GM18868 (cell line): ENCODE measurements at regions not wholly inside any gene's neighbourhood (a gene's known extent, or its start where the extent isn't known, plus 50 kb on each side); places are given as distances from the start of the nearest gene placed in this dataset.

Source experiments
- ATAC-seq: cut with Tn5 transposase; IDR thresholded peaks from one replicate; pipeline ENCODE4 v1.9.1; 2021; ENCODE audit warnings: mild to moderate bottlenecking, moderate library complexity; ENCODE audit not compliant: unreplicated experiment

DNA sequence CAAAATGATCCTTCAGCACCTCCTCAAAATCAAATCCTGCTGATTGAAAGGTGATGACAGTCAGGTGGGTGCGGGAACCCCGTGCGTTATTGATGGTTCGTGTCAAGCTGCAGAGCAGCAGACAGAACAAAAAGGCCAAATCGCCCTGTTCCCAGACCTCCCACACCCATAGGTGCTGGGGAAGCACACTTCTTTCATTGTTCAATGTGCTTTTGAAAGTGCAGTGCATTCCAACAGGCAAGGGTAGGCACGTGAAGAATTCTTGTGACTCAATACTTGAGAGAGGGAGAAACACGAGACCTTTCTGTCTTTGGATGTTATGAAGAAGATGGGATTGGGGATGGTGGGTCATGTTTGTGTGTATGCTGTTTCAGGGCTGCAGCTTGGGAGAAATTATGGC lies 514.0 kb downstream of the MCTP2 start:
- ATAC-seq = no peak

DNA sequence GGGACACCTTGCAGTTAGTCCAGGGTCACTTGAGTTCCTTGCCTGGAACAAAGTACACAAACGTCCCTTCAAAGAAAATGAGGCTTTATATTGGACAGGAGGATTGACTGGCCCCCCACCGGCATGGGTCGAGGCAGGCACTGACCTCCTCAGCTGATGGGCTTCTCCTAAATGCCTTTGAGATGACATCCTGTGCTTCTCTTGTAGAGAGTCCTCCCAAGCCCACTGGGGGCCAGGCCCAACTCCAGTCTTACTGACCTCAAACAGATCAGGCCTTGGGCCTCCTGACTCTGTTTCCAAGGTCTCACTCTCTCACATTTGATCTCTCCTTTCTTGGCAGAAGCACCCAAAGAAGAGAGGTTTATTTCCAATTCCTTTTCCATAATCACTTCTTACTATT lies 516.1 kb downstream of the MCTP2 start:
- ATAC-seq = no peak

DNA sequence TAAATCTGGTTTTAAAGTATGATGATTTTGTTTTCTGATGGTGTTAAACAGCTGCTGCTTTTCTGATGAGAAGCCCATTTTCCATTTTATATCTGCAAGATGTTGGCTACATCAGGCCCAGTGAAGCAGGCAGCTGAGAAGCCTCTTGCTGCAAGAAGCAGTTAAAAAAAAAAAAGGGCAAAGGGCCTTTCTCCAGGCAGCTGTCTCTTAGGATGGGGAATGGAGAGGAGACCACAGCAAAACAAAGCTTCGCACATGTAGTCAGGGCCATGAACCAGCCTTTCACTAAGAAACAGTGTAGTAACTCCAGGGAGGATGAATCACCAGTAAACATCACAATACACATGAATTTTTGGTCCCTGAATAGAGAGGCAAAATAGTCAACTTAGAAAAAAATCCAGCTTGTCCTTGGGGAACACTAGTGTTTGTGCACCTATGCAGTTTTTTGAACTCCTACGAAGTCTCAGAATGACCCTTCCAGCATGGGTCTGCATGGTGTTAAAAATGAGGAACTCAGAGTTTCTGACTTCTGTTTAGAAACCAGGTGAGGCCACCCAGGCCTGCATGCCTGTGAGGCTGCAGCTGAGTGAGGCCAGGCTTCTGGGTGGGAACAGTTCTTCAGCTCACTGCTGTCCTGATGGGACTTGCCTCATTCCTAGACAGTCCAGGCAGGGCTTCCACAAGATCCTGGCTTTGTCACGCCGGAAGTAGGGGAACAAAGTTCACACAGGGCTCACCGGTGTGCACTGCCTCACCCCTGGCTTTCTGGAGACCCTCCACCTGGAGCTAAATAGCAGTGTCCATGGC lies 518.7 kb downstream of the MCTP2 start:
- ATAC-seq = peak; percentile 97

DNA sequence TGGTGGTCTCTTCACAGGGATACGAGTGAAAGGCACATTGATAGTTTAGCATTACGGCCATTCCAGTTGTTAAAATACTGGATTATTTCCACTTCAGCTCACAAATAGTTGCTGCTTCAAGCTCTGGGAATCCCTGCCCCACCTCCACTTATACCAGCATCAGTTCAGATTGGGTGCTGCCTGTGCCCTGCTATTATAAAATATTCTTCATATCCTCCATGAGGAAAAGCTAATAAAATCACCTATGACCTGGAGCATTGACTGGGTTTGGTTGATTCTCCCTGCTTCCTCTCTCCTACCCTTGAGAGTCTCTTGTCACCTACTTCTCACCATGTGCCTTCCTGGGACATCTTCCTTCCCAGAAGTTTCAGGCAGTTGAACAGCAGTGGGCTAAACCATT lies 529.0 kb downstream of the MCTP2 start:
- ATAC-seq = no peak

DNA sequence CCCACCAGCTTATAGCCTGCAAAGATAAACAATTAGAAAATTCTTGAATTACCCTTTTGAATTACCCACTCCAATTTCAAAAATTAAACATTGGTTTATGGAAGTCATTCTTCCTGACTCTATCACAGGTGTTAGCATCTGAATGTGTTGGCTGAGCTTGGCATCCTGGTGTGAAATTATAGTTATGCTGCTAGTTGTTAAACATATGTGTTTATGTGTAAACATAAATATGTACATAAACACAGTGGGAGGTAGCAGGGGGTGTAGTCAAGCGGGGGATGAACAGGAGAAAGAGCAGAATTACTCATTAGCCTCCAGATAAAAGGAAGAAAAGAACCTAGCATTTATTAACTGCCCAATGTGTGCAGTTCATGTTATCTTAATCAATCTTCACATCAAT lies 530.2 kb downstream of the MCTP2 start:
- no peak for ATAC-seq

DNA sequence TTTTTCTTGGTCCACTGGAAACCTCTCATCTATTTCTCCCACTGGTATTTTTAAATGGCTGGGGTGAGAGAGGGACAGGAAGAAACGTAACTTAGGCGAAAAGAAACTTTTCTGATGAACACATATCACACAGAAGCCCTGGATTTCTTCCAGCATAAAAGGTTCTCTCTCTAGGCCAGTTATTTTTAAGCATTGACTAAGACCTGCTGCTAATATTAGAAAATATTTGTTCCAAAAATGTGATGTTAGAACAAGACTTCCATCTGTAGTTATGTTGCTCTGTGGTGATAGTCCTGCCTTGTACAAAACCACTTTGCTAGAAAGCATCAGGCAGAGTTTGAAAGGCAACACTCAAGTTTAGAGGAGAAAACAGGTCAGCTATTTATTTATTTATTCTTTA lies 537.7 kb downstream of the MCTP2 start:
- ATAC-seq = no peak

DNA sequence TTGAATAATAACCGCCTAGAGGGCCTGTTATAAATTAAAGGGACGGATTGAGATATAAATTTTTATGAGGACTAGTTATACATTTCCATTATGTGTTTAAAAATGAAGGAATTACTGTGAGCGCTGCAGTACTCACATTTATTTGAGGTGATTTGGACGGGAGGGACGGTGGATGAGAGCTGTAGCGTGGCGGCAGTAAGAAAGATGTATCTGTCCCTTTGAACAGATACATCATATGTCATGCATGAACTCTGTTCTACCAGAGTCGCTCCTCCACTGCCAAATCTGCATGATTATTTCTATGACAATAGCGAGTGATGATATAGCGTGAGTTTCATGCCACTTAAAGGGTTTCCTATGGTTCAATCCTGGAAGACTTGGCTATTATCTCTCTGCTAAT lies 538.8 kb downstream of the MCTP2 start:
- no peak for ATAC-seq

DNA sequence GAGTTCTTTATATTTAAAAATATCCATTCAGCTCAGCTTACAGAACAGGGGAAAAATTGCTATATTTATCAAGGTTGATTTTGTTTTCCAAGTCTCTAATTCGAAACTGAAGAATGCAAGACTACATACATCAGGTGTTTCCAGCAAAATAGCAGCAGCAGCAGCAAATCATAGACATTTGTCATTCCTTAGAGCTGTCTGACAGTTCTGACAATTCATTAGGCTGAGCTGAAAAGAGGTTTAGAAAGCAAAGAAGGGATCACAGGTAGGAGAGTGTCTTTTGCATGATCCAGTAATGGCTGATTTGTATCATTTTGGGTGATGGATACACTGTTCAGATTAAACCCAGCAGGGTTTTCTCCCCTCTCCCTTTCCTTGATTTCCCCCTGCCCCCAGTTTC lies 545.7 kb downstream of the MCTP2 start:
- no peak for ATAC-seq

DNA sequence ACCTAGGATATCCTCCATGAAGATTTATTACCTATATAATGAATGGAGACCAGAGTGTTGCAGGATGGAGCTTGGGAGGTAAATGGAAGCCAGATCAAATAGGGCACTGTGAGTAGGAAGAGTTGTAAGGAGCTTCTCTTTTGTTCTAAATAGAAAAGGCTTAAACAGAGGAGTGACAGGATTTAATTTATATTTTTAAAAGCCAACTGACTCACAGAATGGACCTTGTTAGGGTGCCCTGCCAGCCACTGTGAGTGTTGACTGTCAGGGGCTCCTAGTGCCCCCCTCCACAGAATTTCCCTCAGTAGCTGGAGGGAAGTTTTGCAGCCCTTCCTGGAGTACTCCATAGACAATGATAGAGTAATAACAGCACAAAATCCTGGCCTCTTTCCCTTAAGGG lies 547.5 kb downstream of the MCTP2 start:
- no peak for ATAC-seq

DNA sequence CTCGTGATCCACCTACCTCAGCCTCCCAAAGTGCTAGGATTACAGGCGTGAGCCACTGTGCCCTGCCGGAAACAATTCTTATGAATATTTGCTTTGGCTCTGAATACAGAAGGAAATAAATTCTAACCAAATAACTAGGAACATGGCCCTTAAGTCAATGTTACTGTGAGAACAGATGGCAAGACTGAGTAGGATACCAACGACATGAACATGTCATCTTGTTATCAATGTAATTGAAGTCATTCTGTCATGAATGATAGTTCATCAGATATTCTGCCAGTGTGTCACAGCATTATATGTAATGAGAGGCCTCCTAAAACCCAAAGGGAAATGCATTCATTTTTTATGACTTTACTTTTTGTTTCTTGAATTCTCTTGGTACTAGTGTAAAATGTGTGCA lies 548.8 kb downstream of the MCTP2 start:
- ATAC-seq = no peak

DNA sequence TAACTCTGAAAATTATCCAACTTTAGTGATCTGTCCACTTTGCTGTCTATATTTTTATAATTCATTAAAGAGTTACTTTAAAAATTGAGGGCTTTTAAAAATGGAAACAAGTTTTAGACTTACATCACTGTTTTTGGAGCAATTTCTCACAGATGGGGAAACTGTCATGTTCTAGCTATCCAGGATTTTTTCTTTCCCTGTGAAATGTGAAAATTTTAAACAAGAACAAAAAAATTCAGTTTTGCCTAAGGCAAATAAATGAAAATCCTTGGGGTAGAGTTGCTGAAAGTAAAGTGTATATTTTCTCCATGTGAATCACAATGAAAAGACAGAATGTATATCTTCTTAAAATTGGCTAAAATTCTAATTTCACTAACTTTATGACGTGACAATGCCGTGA lies 553.7 kb downstream of the MCTP2 start:
- no peak for ATAC-seq

DNA sequence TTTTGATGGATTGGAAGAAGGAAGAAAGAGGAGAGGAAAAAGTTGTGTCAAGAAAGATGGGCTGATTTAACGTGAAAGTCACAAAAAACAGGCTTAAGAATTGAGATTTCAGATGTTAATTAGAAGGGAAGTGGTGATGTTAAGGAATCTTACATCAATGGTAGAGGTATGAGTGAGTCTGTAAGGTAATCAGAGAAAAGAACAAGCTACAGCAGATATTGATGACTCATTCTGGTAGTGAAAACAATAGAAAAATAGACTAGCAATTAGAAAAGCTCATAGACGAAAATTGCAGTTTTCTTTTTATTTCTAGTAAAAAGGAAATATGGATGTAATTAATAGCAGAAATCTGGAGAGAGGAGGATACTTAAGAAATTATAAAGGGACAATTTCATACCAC lies 559.6 kb downstream of the MCTP2 start:
- ATAC-seq = no peak

DNA sequence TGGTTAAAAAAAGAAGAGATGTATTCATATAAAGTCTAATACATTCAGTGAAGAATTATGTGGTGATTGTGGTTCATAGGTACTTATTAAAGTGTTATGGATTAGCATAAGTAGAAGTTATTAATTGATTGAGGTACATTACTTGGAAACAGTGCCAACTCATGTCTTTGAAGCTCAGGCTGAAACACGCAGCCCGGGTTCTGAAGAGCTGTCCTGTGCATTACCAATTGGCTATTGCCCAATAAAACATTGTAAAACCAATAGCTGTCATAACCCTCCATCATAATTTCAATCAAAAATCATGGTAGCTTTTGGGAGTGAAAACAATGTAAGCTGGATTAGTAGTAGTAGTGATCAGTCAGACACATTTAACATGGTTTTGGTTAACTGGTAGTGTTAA lies 560.1 kb downstream of the MCTP2 start:
- no peak for ATAC-seq

DNA sequence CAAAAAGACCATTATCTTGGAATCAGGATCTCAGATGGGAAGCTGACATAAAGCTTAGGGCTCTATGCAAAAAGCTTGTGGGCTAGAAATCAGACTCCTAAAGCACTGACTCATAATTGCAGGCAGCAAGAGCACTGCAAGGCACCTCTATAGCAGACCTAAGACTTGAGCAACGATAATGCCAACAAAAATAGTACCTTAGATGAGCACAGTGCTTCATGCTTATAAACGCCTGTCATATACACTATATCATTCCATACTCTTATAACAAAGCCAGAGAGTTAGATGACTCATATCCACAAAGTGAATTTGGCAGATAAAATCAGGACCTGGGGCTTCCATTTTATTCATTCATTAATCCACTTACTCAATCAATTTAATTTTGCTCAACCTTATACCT lies 560.8 kb downstream of the MCTP2 start:
- no peak for ATAC-seq

DNA sequence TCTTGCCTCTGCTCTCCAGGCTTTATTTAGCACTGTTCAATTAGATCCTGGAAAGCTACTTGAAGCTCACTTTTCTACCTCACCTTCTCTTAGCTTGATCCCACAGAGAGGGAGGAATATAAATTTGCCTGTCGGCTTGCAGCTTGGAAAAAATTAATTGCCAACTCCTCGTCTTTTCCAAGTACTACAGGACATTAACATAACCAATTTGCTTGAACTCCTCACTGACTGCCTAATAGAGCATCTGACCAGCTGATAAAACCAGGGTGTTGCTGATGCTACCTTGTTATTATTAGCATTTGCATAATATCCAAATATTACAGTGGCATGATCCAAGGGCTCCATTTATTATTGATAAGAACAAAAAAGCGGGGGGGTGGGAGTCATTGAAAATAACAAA lies 561.8 kb downstream of the MCTP2 start:
- ATAC-seq = no peak

DNA sequence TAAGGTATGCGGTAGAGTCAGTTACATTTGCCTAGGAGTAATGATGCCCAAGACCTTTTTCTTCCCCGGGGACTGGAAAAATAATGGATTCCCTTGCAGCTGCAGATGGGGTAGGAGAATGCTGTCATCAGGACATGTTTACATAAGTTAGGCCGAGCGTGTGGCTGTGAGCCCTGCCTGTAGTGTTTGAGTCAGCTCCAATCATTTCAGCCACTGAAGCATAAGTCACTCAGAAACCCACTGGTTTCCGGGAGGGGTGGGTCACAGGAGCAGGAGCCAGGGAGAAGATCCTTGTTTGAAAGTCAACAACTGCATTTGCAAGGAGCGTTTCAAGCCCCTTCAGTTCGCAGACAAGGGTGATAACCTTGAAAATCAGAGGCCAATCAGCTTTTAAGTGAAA lies 562.3 kb downstream of the MCTP2 start:
- ATAC-seq = no peak

DNA sequence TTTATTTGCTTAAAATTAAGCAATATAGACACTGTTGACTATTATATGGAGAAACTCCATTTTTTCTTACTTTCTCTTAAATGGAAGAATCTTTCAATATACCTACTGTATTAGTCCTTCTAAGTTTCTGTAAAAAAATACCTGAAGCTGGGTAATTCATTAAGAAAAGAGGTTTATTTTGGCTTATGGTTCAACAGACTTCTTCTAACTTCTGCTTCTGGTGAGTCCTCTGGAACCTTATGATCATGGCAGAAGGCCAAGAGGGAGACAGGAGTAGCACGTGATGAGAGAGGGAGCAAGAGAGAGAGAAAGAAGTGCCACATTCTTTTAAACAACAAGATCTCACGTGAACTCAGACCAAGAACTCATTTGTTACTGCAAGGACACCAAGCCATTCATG lies 573.3 kb downstream of the MCTP2 start:
- no peak for ATAC-seq

DNA sequence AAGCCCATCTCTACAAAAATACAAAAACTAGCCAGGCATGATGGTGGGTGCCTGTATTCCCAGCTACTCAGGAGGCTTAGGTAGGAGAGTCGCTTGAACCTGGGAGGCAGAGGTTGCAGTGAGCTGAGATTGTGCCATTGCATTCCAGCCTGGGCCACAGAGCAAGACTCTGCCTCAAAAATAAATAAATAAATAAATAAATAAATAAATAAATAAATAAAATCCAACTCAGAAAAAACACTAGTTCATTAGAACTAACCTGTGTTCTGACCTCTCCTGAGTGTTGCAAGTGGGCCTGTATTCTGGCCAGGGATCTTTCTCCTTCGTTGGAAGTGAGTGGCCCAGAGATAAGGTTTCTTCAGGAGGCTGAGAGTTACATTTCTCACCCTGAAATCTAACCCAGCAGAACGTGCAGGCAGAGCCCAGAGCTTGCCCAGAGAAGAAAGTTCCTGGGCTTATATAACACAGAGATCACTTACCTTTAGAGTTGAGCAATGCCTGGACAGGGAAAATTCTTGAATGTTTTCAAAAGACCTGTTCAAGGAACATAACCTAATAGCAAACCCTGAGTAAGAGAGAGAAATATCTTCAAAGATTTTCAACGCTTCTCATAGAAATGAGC lies 583.9 kb downstream of the MCTP2 start:
- ATAC-seq = no peak

DNA sequence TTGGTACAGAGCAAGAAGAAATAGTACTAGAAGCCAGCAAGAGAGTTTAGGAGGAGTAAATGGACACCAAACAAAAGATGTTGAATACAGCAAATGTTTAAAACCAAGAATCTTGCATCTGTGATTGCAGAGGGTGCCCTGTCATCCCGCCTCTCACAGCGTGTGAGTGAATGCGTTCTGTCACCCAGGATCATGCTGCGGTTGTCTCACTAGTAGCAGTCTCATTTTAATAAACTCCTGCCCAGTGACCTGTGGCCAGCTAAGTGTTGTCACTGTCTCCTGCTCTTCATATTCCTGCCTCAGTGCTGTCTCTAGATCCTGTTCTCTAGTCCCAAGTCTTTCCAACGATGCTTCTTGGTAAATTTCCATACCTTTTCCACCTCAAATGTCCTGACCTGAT lies 584.6 kb downstream of the MCTP2 start:
- no peak for ATAC-seq

DNA sequence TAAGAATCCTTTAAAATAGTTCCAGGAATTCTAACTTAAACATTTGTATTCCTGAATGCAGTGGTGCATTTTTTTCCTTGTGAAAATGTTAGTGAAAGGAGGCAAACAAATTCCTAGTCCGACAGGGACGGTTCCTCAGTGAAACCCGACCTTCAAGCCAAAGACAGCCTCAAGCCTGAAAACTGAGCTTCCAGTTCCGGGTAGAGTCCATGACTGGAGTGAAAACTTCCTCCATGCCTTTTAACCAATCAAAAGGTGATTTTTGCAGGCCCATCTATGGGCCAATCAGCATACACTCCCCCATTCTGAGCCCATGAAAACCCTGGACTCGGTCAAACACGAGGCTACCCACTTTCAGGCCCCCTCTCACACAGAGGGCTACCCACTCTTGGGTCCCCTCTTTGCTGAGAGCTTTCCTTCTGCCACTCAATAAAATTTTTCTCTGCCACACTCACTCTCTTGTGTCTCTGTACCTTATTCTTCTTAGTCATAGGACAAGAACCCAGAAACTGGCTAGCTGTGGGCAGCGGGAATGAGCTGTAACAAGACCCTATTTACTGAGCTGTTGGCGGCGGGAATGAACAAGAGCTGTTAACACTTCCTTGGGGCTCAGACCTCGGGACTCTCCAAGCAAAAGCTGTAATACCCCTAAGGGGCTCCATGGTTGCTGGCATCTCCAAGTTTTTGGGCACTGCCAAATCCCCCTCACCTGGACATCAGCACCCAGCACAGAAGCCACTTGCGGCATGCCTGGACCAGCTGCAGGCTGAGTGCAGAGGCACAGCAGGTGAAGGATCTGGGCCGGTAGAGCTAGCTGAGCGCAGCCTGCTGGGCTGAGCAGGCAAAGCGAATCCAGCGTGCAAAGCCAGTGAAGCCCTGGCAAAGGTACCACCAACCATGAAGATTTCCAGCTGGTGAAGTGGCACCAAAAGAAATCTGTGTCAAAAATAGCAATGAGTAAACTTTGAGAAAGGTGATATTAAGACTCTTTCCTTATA lies 598.8 kb downstream of the MCTP2 start:
- ATAC-seq = no peak

DNA sequence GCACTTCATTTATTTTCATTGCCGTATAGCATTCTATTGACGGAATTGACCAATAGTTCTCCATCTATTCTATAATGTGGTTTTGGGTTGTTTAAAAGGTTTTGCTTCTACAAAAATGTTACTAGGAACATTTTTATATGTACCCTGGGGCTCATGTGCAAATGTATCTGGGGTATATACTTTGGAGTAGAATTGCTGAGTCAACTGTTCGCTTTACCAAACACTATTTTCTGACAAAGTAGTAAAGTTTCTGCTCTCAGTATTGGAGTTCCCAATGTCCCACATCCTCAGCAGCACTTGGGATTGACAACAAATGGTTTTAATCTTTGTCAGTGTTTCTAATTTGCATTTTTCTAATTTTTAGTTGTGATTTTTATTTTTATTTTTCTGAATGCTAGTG lies 602.6 kb downstream of the MCTP2 start:
- ATAC-seq = no peak

DNA sequence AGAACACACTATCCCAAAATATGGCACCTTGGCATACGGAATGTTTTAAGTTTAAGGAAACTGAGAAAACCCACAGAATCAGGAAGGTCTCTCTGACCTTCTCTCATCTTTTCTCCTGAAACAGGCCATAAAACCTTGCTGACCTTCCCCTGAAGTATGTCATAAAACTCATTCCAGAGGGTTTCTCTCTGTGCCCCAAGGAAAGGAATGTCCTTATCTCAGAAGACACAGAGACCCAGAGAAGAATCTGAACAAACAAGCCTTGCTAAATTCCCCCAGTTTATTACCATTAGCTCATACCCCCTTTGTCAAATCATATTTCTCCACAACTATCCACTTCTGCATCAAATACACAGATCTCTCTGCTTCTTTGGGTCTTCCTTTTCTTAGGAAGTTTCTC lies 603.1 kb downstream of the MCTP2 start:
- ATAC-seq = no peak
